ENCODE measurements at regions not wholly inside any gene's neighbourhood (a gene's known extent, or its start where the extent isn't known, plus 50 kb on each side); places are given as distances from the start of the nearest gene placed in this dataset.
"Not testable (repeated sequence)": the region's sequence is repeated elsewhere in the genome, so short reads cannot be mapped to it uniquely, and the experiment has no call there.

GRCh38 chrX:13415509-13415908 lies 95.7 kb upstream of the ATXN3L start:
- Histone ChIP-seq H3K4me3 (ENCODE audit: low read length) (no peak overlapping the region), H2AFZ (ENCODE audit: low read length) (no peak overlapping the region), H3K4me1 (ENCODE audit: low read length) (peaks cover 13% of the 10 kb centered on the region), H3K9me2 (replicated peaks; ENCODE audit: insufficient read depth, low read length) (no peaks in the 10 kb centered on the region), H3K4me2 (ENCODE audit: low read depth, low read length, poor library complexity, severe bottlenecking) (no peak overlapping the region), H3K79me2 (ENCODE audit: low read length) (no peaks in the 10 kb centered on the region), H3K36me3 (ENCODE audit: insufficient read depth, low read length) (no peaks in the 10 kb centered on the region), H3K27ac (ENCODE audit: low read length) (no peak overlapping the region), H4K20me1 (ENCODE audit: insufficient read depth, low read depth, low read length) (no peaks in the 10 kb centered on the region), H3K9me3 (ENCODE audit: low read length) (no peaks in the 10 kb centered on the region), H3K9ac (ENCODE audit: low read length) (no peak overlapping the region), H3K27me3 (ENCODE audit: low read length) (no peaks in the 10 kb centered on the region)
- DNase-seq = no peak

- Histone ChIP-seq H3K9me3 (ENCODE audit: low read length) (no peaks in the 10 kb centered on the region), H3K27ac (ENCODE audit: low read length) (no peak overlapping the region), H4K20me1 (ENCODE audit: insufficient read depth, low read depth, low read length) (no peaks in the 10 kb centered on the region), H2AFZ (ENCODE audit: low read length) (no peak overlapping the region), H3K9me2 (replicated peaks; ENCODE audit: insufficient read depth, low read length) (no peaks in the 10 kb centered on the region), H3K4me3 (ENCODE audit: low read length) (no peak overlapping the region), H3K79me2 (ENCODE audit: low read length) (no peaks in the 10 kb centered on the region), H3K9ac (ENCODE audit: low read length) (no peak overlapping the region), H3K36me3 (ENCODE audit: insufficient read depth, low read length) (no peaks in the 10 kb centered on the region), H3K4me1 (ENCODE audit: low read length) (0 out of 2 replicates have a peak, but pooled peaks cover 5% of the 10 kb centered on the region), H3K4me2 (ENCODE audit: low read depth, low read length, poor library complexity, severe bottlenecking) (no peak overlapping the region), H3K27me3 (ENCODE audit: low read length) (no peaks in the 10 kb centered on the region)
- DNase-seq = no peak
These were observed 94.3 kb upstream of the ATXN3L start for GRCh38 chrX:13414006-13414647.

GRCh38 chrX:13412208-13412600 lies 92.4 kb upstream of the ATXN3L start:
- no peaks in the 10 kb centered on the region for H4K20me1 ChIP-seq (ENCODE audit: insufficient read depth, low read depth, low read length)
- H3K9ac ChIP-seq (ENCODE audit: low read length) = no peak overlapping the region
- H3K9me3 ChIP-seq (ENCODE audit: low read length) = no peaks in the 10 kb centered on the region
- H3K4me3 ChIP-seq (ENCODE audit: low read length) = no peak overlapping the region
- H3K79me2 ChIP-seq (ENCODE audit: low read length) = no peaks in the 10 kb centered on the region
- DNase-seq = no peak
- no peaks in the 10 kb centered on the region for H3K27me3 ChIP-seq (ENCODE audit: low read length)
- no peaks in the 10 kb centered on the region for H3K9me2 ChIP-seq (replicated peaks; ENCODE audit: insufficient read depth, low read length)
- H3K4me1 ChIP-seq (ENCODE audit: low read length) = 0 out of 2 replicates have a peak, but pooled peaks cover 5% of the 10 kb centered on the region
- no peaks in the 10 kb centered on the region for H3K36me3 ChIP-seq (ENCODE audit: insufficient read depth, low read length)
- no peak overlapping the region for H2AFZ ChIP-seq (ENCODE audit: low read length)
- H3K27ac ChIP-seq (ENCODE audit: low read length) = no peak overlapping the region
- no peak overlapping the region for H3K4me2 ChIP-seq (ENCODE audit: low read depth, low read length, poor library complexity, severe bottlenecking)

- Histone ChIP-seq H3K27me3 (ENCODE audit: low read length) (no peaks in the 10 kb centered on the region), H3K79me2 (ENCODE audit: low read length) (no peaks in the 10 kb centered on the region), H3K9ac (ENCODE audit: low read length) (no peak overlapping the region), H3K4me3 (ENCODE audit: low read length) (no peak overlapping the region), H3K9me3 (ENCODE audit: low read length) (no peaks in the 10 kb centered on the region), H3K9me2 (replicated peaks; ENCODE audit: insufficient read depth, low read length) (no peaks in the 10 kb centered on the region), H3K27ac (ENCODE audit: low read length) (no peak overlapping the region), H3K4me1 (ENCODE audit: low read length) (0 out of 2 replicates have a peak, but pooled peaks cover 1% of the 10 kb centered on the region), H2AFZ (ENCODE audit: low read length) (no peak overlapping the region), H4K20me1 (ENCODE audit: insufficient read depth, low read depth, low read length) (no peaks in the 10 kb centered on the region), H3K4me2 (ENCODE audit: low read depth, low read length, poor library complexity, severe bottlenecking) (no peak overlapping the region), H3K36me3 (ENCODE audit: insufficient read depth, low read length) (no peaks in the 10 kb centered on the region)
- DNase-seq = no peak
These were observed 91.8 kb upstream of the ATXN3L start for GRCh38 chrX:13411496-13412207.

GRCh38 chrX:13408599-13408998 lies 88.7 kb upstream of the ATXN3L start:
- not testable (repeated sequence) for H4K20me1 ChIP-seq (ENCODE audit: insufficient read depth, low read depth, low read length); DNase-seq; H3K4me3 ChIP-seq (ENCODE audit: low read length); H3K27ac ChIP-seq (ENCODE audit: low read length); H3K4me2 ChIP-seq (ENCODE audit: low read depth, low read length, poor library complexity, severe bottlenecking); H3K4me1 ChIP-seq (ENCODE audit: low read length); H3K79me2 ChIP-seq (ENCODE audit: low read length); H3K9me3 ChIP-seq (ENCODE audit: low read length); H3K9ac ChIP-seq (ENCODE audit: low read length); H3K9me2 ChIP-seq (replicated peaks; ENCODE audit: insufficient read depth, low read length); H2AFZ ChIP-seq (ENCODE audit: low read length); H3K27me3 ChIP-seq (ENCODE audit: low read length); H3K36me3 ChIP-seq (ENCODE audit: insufficient read depth, low read length)

- not testable (repeated sequence) for H2AFZ ChIP-seq (ENCODE audit: low read length); H3K27ac ChIP-seq (ENCODE audit: low read length); H3K9ac ChIP-seq (ENCODE audit: low read length); H4K20me1 ChIP-seq (ENCODE audit: insufficient read depth, low read depth, low read length); H3K9me2 ChIP-seq (replicated peaks; ENCODE audit: insufficient read depth, low read length); H3K27me3 ChIP-seq (ENCODE audit: low read length); H3K9me3 ChIP-seq (ENCODE audit: low read length); H3K4me2 ChIP-seq (ENCODE audit: low read depth, low read length, poor library complexity, severe bottlenecking); H3K36me3 ChIP-seq (ENCODE audit: insufficient read depth, low read length); H3K4me3 ChIP-seq (ENCODE audit: low read length); DNase-seq; H3K4me1 ChIP-seq (ENCODE audit: low read length); H3K79me2 ChIP-seq (ENCODE audit: low read length)
These were observed 84.9 kb upstream of the ATXN3L start for GRCh38 chrX:13404777-13405176.

- no peaks in the 10 kb centered on the region for H3K9me3 ChIP-seq (ENCODE audit: low read length)
- no peaks in the 10 kb centered on the region for H3K79me2 ChIP-seq (ENCODE audit: low read length)
- no peaks in the 10 kb centered on the region for H3K4me1 ChIP-seq (ENCODE audit: low read length)
- H2AFZ ChIP-seq (ENCODE audit: low read length) = no peak overlapping the region
- H4K20me1 ChIP-seq (ENCODE audit: insufficient read depth, low read depth, low read length) = no peaks in the 10 kb centered on the region
- H3K4me3 ChIP-seq (ENCODE audit: low read length) = no peak overlapping the region
- no peak overlapping the region for H3K9ac ChIP-seq (ENCODE audit: low read length)
- H3K27me3 ChIP-seq (ENCODE audit: low read length) = no peaks in the 10 kb centered on the region
- no peak overlapping the region for H3K27ac ChIP-seq (ENCODE audit: low read length)
- DNase-seq = no peak
- H3K36me3 ChIP-seq (ENCODE audit: insufficient read depth, low read length) = no peaks in the 10 kb centered on the region
- H3K9me2 ChIP-seq (replicated peaks; ENCODE audit: insufficient read depth, low read length) = no peaks in the 10 kb centered on the region
- no peak overlapping the region for H3K4me2 ChIP-seq (ENCODE audit: low read depth, low read length, poor library complexity, severe bottlenecking)
These were observed 84.5 kb upstream of the ATXN3L start for GRCh38 chrX:13404364-13404763.

GRCh38 chrX:13401724-13402123 lies 81.9 kb upstream of the ATXN3L start:
- Histone ChIP-seq H4K20me1 (ENCODE audit: insufficient read depth, low read depth, low read length) (no peaks in the 10 kb centered on the region), H3K9ac (ENCODE audit: low read length) (no peak overlapping the region), H3K36me3 (ENCODE audit: insufficient read depth, low read length) (no peaks in the 10 kb centered on the region), H3K9me3 (ENCODE audit: low read length) (no peaks in the 10 kb centered on the region), H3K79me2 (ENCODE audit: low read length) (no peaks in the 10 kb centered on the region), H3K4me1 (ENCODE audit: low read length) (no peaks in the 10 kb centered on the region), H2AFZ (ENCODE audit: low read length) (no peak overlapping the region), H3K4me2 (ENCODE audit: low read depth, low read length, poor library complexity, severe bottlenecking) (no peak overlapping the region), H3K27me3 (ENCODE audit: low read length) (no peaks in the 10 kb centered on the region), H3K4me3 (ENCODE audit: low read length) (no peak overlapping the region), H3K27ac (ENCODE audit: low read length) (no peak overlapping the region), H3K9me2 (replicated peaks; ENCODE audit: insufficient read depth, low read length) (no peaks in the 10 kb centered on the region)
- no peak for DNase-seq
